Activated naive CD4-positive, alpha-beta T cell treated with anti-CD3 and anti-CD28 coated beads, Interleukin-2, amount 50 U/mL, for 24 hours (primary cell): ENCODE measurements at regions not wholly inside any gene's neighbourhood (a gene's known extent, or its start where the extent isn't known, plus 50 kb on each side); places are given as distances from the start of the nearest gene placed in this dataset.
"Not testable (repeated sequence)": the region's sequence is repeated elsewhere in the genome, so short reads cannot be mapped to it uniquely, and the experiment has no call there.

Source experiments
- H3K27ac Mint-ChIP-seq: one replicate; pipeline ENCODE4 v1.8.0; 2021; ENCODE audit warnings: mild to moderate bottlenecking, mixed read lengths
- H3K27me3 Mint-ChIP-seq: one replicate; pipeline ENCODE4 v1.8.0; 2021; ENCODE audit warnings: mixed read lengths
- H3K36me3 Mint-ChIP-seq: one replicate; pipeline ENCODE4 v1.8.0; 2021; ENCODE audit warnings: mixed read lengths
- H3K4me1 Mint-ChIP-seq: one replicate; pipeline ENCODE4 v1.8.0; 2021; ENCODE audit warnings: mixed read lengths
- H3K4me3 Mint-ChIP-seq: one replicate; pipeline ENCODE4 v1.8.0; 2021; ENCODE audit warnings: mild to moderate bottlenecking, mixed read lengths
- H3K9me3 Mint-ChIP-seq: one replicate; pipeline ENCODE4 v1.8.0; 2021; ENCODE audit warnings: mixed read lengths

- Mint-ChIP-seq H3K4me3 (no peak overlapping the region), H3K27me3 (peaks cover 2% of the 10 kb centered on the region), H3K9me3 (no peaks in the 10 kb centered on the region), H3K27ac (no peak overlapping the region), H3K36me3 (no peaks in the 10 kb centered on the region), H3K4me1 (no peaks in the 10 kb centered on the region)
These were observed 325.6 kb downstream of the THBS2 start for GRCh38 chr6:168928012-168928411.

- no peaks in the 10 kb centered on the region for H3K9me3 Mint-ChIP-seq
- no peak overlapping the region for H3K27ac Mint-ChIP-seq
- peaks cover 2% of the 10 kb centered on the region for H3K27me3 Mint-ChIP-seq
- no peak overlapping the region for H3K4me3 Mint-ChIP-seq
- H3K4me1 Mint-ChIP-seq: no peaks in the 10 kb centered on the region
- no peaks in the 10 kb centered on the region for H3K36me3 Mint-ChIP-seq
These were observed 326.6 kb downstream of the THBS2 start for GRCh38 chr6:168927026-168927425.

GRCh38 chr6:168926306-168926705 lies 327.3 kb downstream of the THBS2 start:
- H3K27ac Mint-ChIP-seq: no peak overlapping the region

GRCh38 chr6:168925671-168926070 lies 328.0 kb downstream of the THBS2 start:
- no peaks in the 10 kb centered on the region for H3K36me3 Mint-ChIP-seq

More at GRCh38 chr6:168926306-168926705, 327.3 kb downstream of the THBS2 start:
- no peaks in the 10 kb centered on the region for H3K9me3 Mint-ChIP-seq
- no peaks in the 10 kb centered on the region for H3K36me3 Mint-ChIP-seq
- no peak overlapping the region for H3K4me3 Mint-ChIP-seq
- no peaks in the 10 kb centered on the region for H3K4me1 Mint-ChIP-seq
- H3K27me3 Mint-ChIP-seq: peaks cover 2% of the 10 kb centered on the region

GRCh38 chr6:168923171-168923570 lies 330.5 kb downstream of the THBS2 start:
- H3K27ac Mint-ChIP-seq: no peak overlapping the region
- H3K36me3 Mint-ChIP-seq: no peaks in the 10 kb centered on the region
- H3K9me3 Mint-ChIP-seq: no peaks in the 10 kb centered on the region
- H3K4me3 Mint-ChIP-seq: no peak overlapping the region
- no peaks in the 10 kb centered on the region for H3K4me1 Mint-ChIP-seq
- H3K27me3 Mint-ChIP-seq: peaks cover 2% of the 10 kb centered on the region

More at GRCh38 chr6:168925671-168926070, 328.0 kb downstream of the THBS2 start:
- H3K27ac Mint-ChIP-seq: no peak overlapping the region
- peaks cover 2% of the 10 kb centered on the region for H3K27me3 Mint-ChIP-seq
- no peak overlapping the region for H3K4me3 Mint-ChIP-seq
- H3K4me1 Mint-ChIP-seq: no peaks in the 10 kb centered on the region
- H3K9me3 Mint-ChIP-seq: no peaks in the 10 kb centered on the region

- Mint-ChIP-seq H3K4me1 (no peaks in the 10 kb centered on the region), H3K36me3 (no peaks in the 10 kb centered on the region), H3K27ac (no peak overlapping the region), H3K27me3 (peaks cover 2% of the 10 kb centered on the region), H3K9me3 (no peaks in the 10 kb centered on the region), H3K4me3 (no peak overlapping the region)
These were observed 331.2 kb downstream of the THBS2 start for GRCh38 chr6:168922436-168922835.

GRCh38 chr6:168920289-168920688 lies 333.4 kb downstream of the THBS2 start:
- no peak overlapping the region for H3K27ac Mint-ChIP-seq
- no peaks in the 10 kb centered on the region for H3K4me1 Mint-ChIP-seq
- H3K4me3 Mint-ChIP-seq: no peak overlapping the region
- no peaks in the 10 kb centered on the region for H3K36me3 Mint-ChIP-seq
- H3K27me3 Mint-ChIP-seq: no peaks in the 10 kb centered on the region
- H3K9me3 Mint-ChIP-seq: no peaks in the 10 kb centered on the region

GRCh38 chr6:168919470-168920179 lies 334.0 kb downstream of the THBS2 start:
- Mint-ChIP-seq H3K9me3 (no peaks in the 10 kb centered on the region), H3K36me3 (no peaks in the 10 kb centered on the region), H3K27ac (no peak overlapping the region), H3K4me1 (no peaks in the 10 kb centered on the region), H3K27me3 (no peaks in the 10 kb centered on the region), H3K4me3 (no peak overlapping the region)

GRCh38 chr6:168916576-168917211 lies 337.0 kb downstream of the THBS2 start:
- Mint-ChIP-seq H3K4me3 (no peak overlapping the region), H3K27me3 (peaks cover 2% of the 10 kb centered on the region), H3K9me3 (no peaks in the 10 kb centered on the region), H3K36me3 (no peaks in the 10 kb centered on the region), H3K4me1 (no peaks in the 10 kb centered on the region), H3K27ac (no peak overlapping the region)

GRCh38 chr6:168915855-168916254 lies 337.8 kb downstream of the THBS2 start:
- peaks cover 2% of the 10 kb centered on the region for H3K27me3 Mint-ChIP-seq
- no peak overlapping the region for H3K4me3 Mint-ChIP-seq
- no peaks in the 10 kb centered on the region for H3K36me3 Mint-ChIP-seq
- H3K9me3 Mint-ChIP-seq: no peaks in the 10 kb centered on the region
- no peak overlapping the region for H3K27ac Mint-ChIP-seq
- H3K4me1 Mint-ChIP-seq: no peaks in the 10 kb centered on the region

- Mint-ChIP-seq H3K4me3 (no peak overlapping the region), H3K27ac (no peak overlapping the region), H3K36me3 (no peaks in the 10 kb centered on the region), H3K4me1 (no peaks in the 10 kb centered on the region), H3K27me3 (peaks cover 2% of the 10 kb centered on the region), H3K9me3 (no peaks in the 10 kb centered on the region)
These were observed 338.4 kb downstream of the THBS2 start for GRCh38 chr6:168915242-168915641.

- Mint-ChIP-seq H3K9me3 (no peaks in the 10 kb centered on the region), H3K4me3 (no peak overlapping the region), H3K4me1 (no peaks in the 10 kb centered on the region), H3K36me3 (no peaks in the 10 kb centered on the region), H3K27ac (no peak overlapping the region), H3K27me3 (peaks cover 2% of the 10 kb centered on the region)
These were observed 339.7 kb downstream of the THBS2 start for GRCh38 chr6:168913866-168914469.

- H3K4me1 Mint-ChIP-seq, H3K36me3 Mint-ChIP-seq, H3K4me3 Mint-ChIP-seq, H3K27me3 Mint-ChIP-seq, H3K27ac Mint-ChIP-seq, H3K9me3 Mint-ChIP-seq: not testable (repeated sequence)
These were observed 340.3 kb downstream of the THBS2 start for GRCh38 chr6:168913231-168913865.

GRCh38 chr6:168909288-168909687 lies 344.4 kb downstream of the THBS2 start:
- no peak overlapping the region for H3K27ac Mint-ChIP-seq
- H3K36me3 Mint-ChIP-seq: peaks cover 3% of the 10 kb centered on the region
- peaks cover 4% of the 10 kb centered on the region for H3K9me3 Mint-ChIP-seq
- peaks cover under 1% of the 10 kb centered on the region for H3K27me3 Mint-ChIP-seq
- H3K4me3 Mint-ChIP-seq: no peak overlapping the region
- peaks cover 6% of the 10 kb centered on the region for H3K4me1 Mint-ChIP-seq

GRCh38 chr6:168908887-168909286 lies 344.8 kb downstream of the THBS2 start:
- peaks cover 3% of the 10 kb centered on the region for H3K36me3 Mint-ChIP-seq
- peaks cover 6% of the 10 kb centered on the region for H3K4me1 Mint-ChIP-seq
- no peak overlapping the region for H3K4me3 Mint-ChIP-seq
- no peaks in the 10 kb centered on the region for H3K27me3 Mint-ChIP-seq
- peaks cover 4% of the 10 kb centered on the region for H3K9me3 Mint-ChIP-seq
- H3K27ac Mint-ChIP-seq: no peak overlapping the region

- Mint-ChIP-seq H3K27me3 (no peaks in the 10 kb centered on the region), H3K4me3 (no peak overlapping the region), H3K36me3 (peaks cover 3% of the 10 kb centered on the region), H3K9me3 (peaks cover 4% of the 10 kb centered on the region), H3K4me1 (peaks cover 6% of the 10 kb centered on the region), H3K27ac (no peak overlapping the region)
These were observed 345.5 kb downstream of the THBS2 start for GRCh38 chr6:168908166-168908565.
